Astrocyte (in vitro differentiated cells and primary cell): ENCODE measurements at regions not wholly inside any gene's neighbourhood (a gene's known extent, or its start where the extent isn't known, plus 50 kb on each side); places are given as distances from the start of the nearest gene placed in this dataset.

Experiments
- DNase-seq: peaks from one replicate; pipeline ENCODE4 v3.0.0-alpha.2; 2010; ENCODE audit warnings: low read depth
- FAIRE-seq: peaks from 2 replicates; lab custom pipeline; 2011; peaks lifted over from hg19 to GRCh38; lab: Jason Lieb, UNC
- H2AFZ ChIP-seq: 2 replicates; pipeline ENCODE4 v1.6.0; 2012; ENCODE audit warnings: low read depth, low read length, inconsistent platforms
- H3K27ac ChIP-seq: 2 replicates; pipeline ENCODE4 v1.5.1; 2011; ENCODE audit warnings: low read depth, low read length, inconsistent platforms
- H3K27me3 ChIP-seq: 2 replicates; pipeline ENCODE4 v1.6.0; 2011; ENCODE audit warnings: low read length, inconsistent platforms; ENCODE audit not compliant: insufficient read depth
- H3K36me3 ChIP-seq: 2 replicates; pipeline ENCODE4 v1.5.1; 2011; ENCODE audit warnings: low read length, inconsistent platforms; ENCODE audit not compliant: insufficient read depth
- H3K4me1 ChIP-seq: 2 replicates; pipeline ENCODE4 v1.5.1; 2011; ENCODE audit warnings: low read length, inconsistent platforms; ENCODE audit not compliant: insufficient read depth
- H3K4me2 ChIP-seq: 2 replicates; pipeline ENCODE4 v1.6.0; 2012; ENCODE audit warnings: low read length, inconsistent platforms
- H3K4me3 ChIP-seq: 2 replicates; pipeline ENCODE4 v1.5.1; 2011; ENCODE audit warnings: low read depth, mild to moderate bottlenecking, low read length, inconsistent platforms; ENCODE audit not compliant: insufficient read depth
- H3K79me2 ChIP-seq: 2 replicates; pipeline ENCODE4 v1.6.0; 2012; ENCODE audit warnings: mild to moderate bottlenecking, low read length, inconsistent platforms; ENCODE audit not compliant: insufficient read depth
- H3K9ac ChIP-seq: 2 replicates; pipeline ENCODE4 v1.6.0; 2012; ENCODE audit warnings: mild to moderate bottlenecking, low read length, inconsistent platforms
- H3K9me3 ChIP-seq: 2 replicates; pipeline ENCODE4 v1.5.1; 2012; ENCODE audit warnings: low read depth, mild to moderate bottlenecking, low read length, inconsistent platforms; ENCODE audit not compliant: insufficient read depth
- H4K20me1 ChIP-seq: 2 replicates; pipeline ENCODE4 v1.6.0; 2012; ENCODE audit warnings: low read length, inconsistent platforms; ENCODE audit not compliant: insufficient read depth
- H3K27ac Mint-ChIP-seq: one replicate; pipeline ENCODE4 v1.8.0; 2021; ENCODE audit warnings: mild to moderate bottlenecking, mixed read lengths; ENCODE audit not compliant: unreplicated experiment
- H3K27me3 Mint-ChIP-seq: one replicate; pipeline ENCODE4 v1.8.0; 2021; ENCODE audit warnings: low read depth, mixed read lengths; ENCODE audit not compliant: unreplicated experiment
- H3K36me3 Mint-ChIP-seq: one replicate; pipeline ENCODE4 v1.8.0; 2021; ENCODE audit warnings: low read depth, mixed read lengths; ENCODE audit not compliant: unreplicated experiment
- H3K4me1 Mint-ChIP-seq: one replicate; pipeline ENCODE4 v1.8.0; 2021; ENCODE audit warnings: low read depth, mixed read lengths; ENCODE audit not compliant: unreplicated experiment
- H3K4me3 Mint-ChIP-seq: one replicate; pipeline ENCODE4 v1.8.0; 2021; ENCODE audit warnings: mild to moderate bottlenecking, moderate library complexity, mixed read lengths; ENCODE audit not compliant: unreplicated experiment
- H3K9me3 Mint-ChIP-seq: one replicate; pipeline ENCODE4 v1.8.0; 2021; ENCODE audit warnings: mild to moderate bottlenecking, mixed read lengths; ENCODE audit not compliant: unreplicated experiment
- CTCF ChIP-seq: IDR thresholded peaks from 2 replicates; pipeline ENCODE4 v1.5.1; 2011; ENCODE audit warnings: low read depth, mild to moderate bottlenecking, inconsistent platforms, low read length, moderate library complexity; ENCODE audit not compliant: insufficient read depth
- EZH2 ChIP-seq: IDR thresholded peaks from 2 replicates; pipeline ENCODE4 v1.6.1; 2012; ENCODE audit warnings: mild to moderate bottlenecking, low read length, inconsistent platforms; ENCODE audit not compliant: insufficient read depth

- DNase-seq (no peak), FAIRE-seq (no peak)
- H3K27ac ChIP-seq: no peak overlapping the region
- Mint-ChIP-seq H3K4me3 (no peak overlapping the region), H3K9me3 (no peaks in the 10 kb centered on the region), H3K27me3 (no peaks in the 10 kb centered on the region), H3K4me1 (no peaks in the 10 kb centered on the region), H3K36me3 (no peaks in the 10 kb centered on the region), H3K27ac (no peak overlapping the region)
- H3K27me3 ChIP-seq: no peaks in the 10 kb centered on the region
- H3K9ac ChIP-seq: no peak overlapping the region
- no peaks in the 10 kb centered on the region for H3K36me3 ChIP-seq
- no peak for TF ChIP-seq CTCF
- TF ChIP-seq EZH2: no peak
- no peak overlapping the region for H3K4me3 ChIP-seq
- no peaks in the 10 kb centered on the region for H3K4me1 ChIP-seq
- H3K79me2 ChIP-seq: no peaks in the 10 kb centered on the region
- no peaks in the 10 kb centered on the region for H4K20me1 ChIP-seq
- no peaks in the 10 kb centered on the region for H3K9me3 ChIP-seq
- no peak overlapping the region for H3K4me2 ChIP-seq
- H2AFZ ChIP-seq: no peak overlapping the region
These were observed 225.6 kb upstream of the LCORL start for GRCh38 chr4:18247189-18247588.

GRCh38 chr4:18242919-18243693 lies 221.6 kb upstream of the LCORL start:
- Mint-ChIP-seq H3K27me3 (no peaks in the 10 kb centered on the region), H3K9me3 (no peaks in the 10 kb centered on the region), H3K36me3 (no peaks in the 10 kb centered on the region), H3K4me3 (no peak overlapping the region), H3K27ac (no peak overlapping the region), H3K4me1 (no peaks in the 10 kb centered on the region)
- Histone ChIP-seq H4K20me1 (no peaks in the 10 kb centered on the region), H3K27ac (no peak overlapping the region), H3K4me3 (no peak overlapping the region), H2AFZ (no peak overlapping the region), H3K9ac (no peak overlapping the region), H3K79me2 (no peaks in the 10 kb centered on the region), H3K4me1 (no peaks in the 10 kb centered on the region), H3K27me3 (no peaks in the 10 kb centered on the region), H3K4me2 (no peak overlapping the region), H3K9me3 (no peaks in the 10 kb centered on the region), H3K36me3 (no peaks in the 10 kb centered on the region)
- TF ChIP-seq EZH2 (no peak), CTCF (no peak)
- FAIRE-seq (no peak), DNase-seq (no peak)

- FAIRE-seq: no peak
- H3K27me3 Mint-ChIP-seq: no peaks in the 10 kb centered on the region
These were observed 220.2 kb upstream of the LCORL start for GRCh38 chr4:18241727-18242126.

More at GRCh38 chr4:18241727-18242126, 220.2 kb upstream of the LCORL start:
- no peak for DNase-seq
- Mint-ChIP-seq H3K36me3 (no peaks in the 10 kb centered on the region), H3K4me1 (no peaks in the 10 kb centered on the region), H3K4me3 (no peak overlapping the region), H3K9me3 (no peaks in the 10 kb centered on the region), H3K27ac (no peak overlapping the region)
- Histone ChIP-seq H3K27me3 (no peaks in the 10 kb centered on the region), H3K4me1 (no peaks in the 10 kb centered on the region), H3K9me3 (no peaks in the 10 kb centered on the region), H3K4me2 (no peak overlapping the region), H3K79me2 (no peaks in the 10 kb centered on the region), H3K4me3 (no peak overlapping the region), H2AFZ (no peak overlapping the region), H3K36me3 (no peaks in the 10 kb centered on the region), H3K9ac (no peak overlapping the region), H3K27ac (no peak overlapping the region), H4K20me1 (no peaks in the 10 kb centered on the region)
- TF ChIP-seq CTCF (no peak), EZH2 (no peak)
